ENCODE measurements at regions not wholly inside any gene's neighbourhood (a gene's known extent, or its start where the extent isn't known, plus 50 kb on each side); places are given as distances from the start of the nearest gene placed in this dataset.

- Mint-ChIP-seq H3K4me1 (no peaks in the 10 kb centered on the region), H3K27me3 (ENCODE audit: insufficient read depth, low read depth) (no peaks in the 10 kb centered on the region), H3K27ac (no peak overlapping the region), H3K9me3 (peaks cover 13% of the 10 kb centered on the region), H3K4me3 (no peak overlapping the region), H3K36me3 (no peaks in the 10 kb centered on the region)
- Histone ChIP-seq H3K9ac (no peak overlapping the region), H3K4me2 (no peak overlapping the region), H3K36me3 (no peaks in the 10 kb centered on the region), H3K27me3 (no peaks in the 10 kb centered on the region), H2AFZ (replicated peaks) (no peak overlapping the region), H3K79me2 (ENCODE audit: low read depth) (no peaks in the 10 kb centered on the region), H3K4me1 (no peaks in the 10 kb centered on the region), H3K9me3 (ENCODE audit: low read depth) (no peaks in the 10 kb centered on the region), H4K20me1 (ENCODE audit: low read depth) (no peaks in the 10 kb centered on the region), H3K4me3 (no peak overlapping the region), H3K27ac (no peak overlapping the region), H3F3A (ENCODE audit: low read depth) (no peaks in the 10 kb centered on the region)
- TF ChIP-seq EZH2 (IDR thresholded peaks at IDR 0.05) (no peak), EZH2phosphoT487 (IDR thresholded peaks at IDR 0.05) (no peak), CTCF (IDR thresholded peaks at IDR 0.05) (no peak)
- DNase-seq (ENCODE audit: low spot score) = no peak
These were observed 585.6 kb upstream of the RAB6C start for GRCh38 chr2:129393816-129394215.

- Histone ChIP-seq H3K79me2 (ENCODE audit: low read depth) (no peaks in the 10 kb centered on the region), H3F3A (ENCODE audit: low read depth) (no peaks in the 10 kb centered on the region), H3K4me1 (no peaks in the 10 kb centered on the region), H3K9me3 (ENCODE audit: low read depth) (no peaks in the 10 kb centered on the region), H3K36me3 (no peaks in the 10 kb centered on the region), H3K9ac (no peak overlapping the region), H3K27ac (no peak overlapping the region), H3K4me3 (no peak overlapping the region), H3K27me3 (no peaks in the 10 kb centered on the region), H2AFZ (replicated peaks) (no peak overlapping the region), H3K4me2 (no peak overlapping the region), H4K20me1 (ENCODE audit: low read depth) (no peaks in the 10 kb centered on the region)
- no peaks in the 10 kb centered on the region for H3K27me3 Mint-ChIP-seq (ENCODE audit: insufficient read depth, low read depth)
- H3K9me3 Mint-ChIP-seq = peaks cover 13% of the 10 kb centered on the region
- H3K4me1 Mint-ChIP-seq = peaks cover 3% of the 10 kb centered on the region
- peak; percentile 71 for DNase-seq (ENCODE audit: low spot score)
- TF ChIP-seq EZH2phosphoT487 (IDR thresholded peaks at IDR 0.05) = no peak
- TF ChIP-seq CTCF (IDR thresholded peaks at IDR 0.05) = peak; percentile 86
- H3K4me3 Mint-ChIP-seq = no peak overlapping the region
- H3K36me3 Mint-ChIP-seq = no peaks in the 10 kb centered on the region
- H3K27ac Mint-ChIP-seq = no peak overlapping the region
These were observed 582.4 kb upstream of the RAB6C start for GRCh38 chr2:129396980-129397599.

- H3K27me3 ChIP-seq = no peaks in the 10 kb centered on the region
- no peak for DNase-seq (ENCODE audit: low spot score)
- no peak overlapping the region for H3K27ac ChIP-seq
- no peaks in the 10 kb centered on the region for H3K36me3 ChIP-seq
- no peak overlapping the region for H3K27ac Mint-ChIP-seq
- no peaks in the 10 kb centered on the region for H3K4me1 ChIP-seq
- H3K9me3 Mint-ChIP-seq = no peaks in the 10 kb centered on the region
- H4K20me1 ChIP-seq (ENCODE audit: low read depth) = no peaks in the 10 kb centered on the region
- H3K9ac ChIP-seq = no peak overlapping the region
- H3F3A ChIP-seq (ENCODE audit: low read depth) = no peaks in the 10 kb centered on the region
- peak overlapping the region; percentile 14 for H2AFZ ChIP-seq (replicated peaks)
- no peak overlapping the region for H3K4me3 ChIP-seq
- H3K4me1 Mint-ChIP-seq = peaks cover 3% of the 10 kb centered on the region
- H3K4me3 Mint-ChIP-seq = no peak overlapping the region
- H3K27me3 Mint-ChIP-seq (ENCODE audit: insufficient read depth, low read depth) = no peaks in the 10 kb centered on the region
- H3K36me3 Mint-ChIP-seq = no peaks in the 10 kb centered on the region
- H3K9me3 ChIP-seq (ENCODE audit: low read depth) = no peaks in the 10 kb centered on the region
- H3K79me2 ChIP-seq (ENCODE audit: low read depth) = no peaks in the 10 kb centered on the region
- no peak overlapping the region for H3K4me2 ChIP-seq
- TF ChIP-seq EZH2 (IDR thresholded peaks at IDR 0.05) (no peak), CTCF (IDR thresholded peaks at IDR 0.05) (no peak), EZH2phosphoT487 (IDR thresholded peaks at IDR 0.05) (no peak)
These were observed 578.6 kb upstream of the RAB6C start for GRCh38 chr2:129400826-129401225.

Measured in neural progenitor cell (in vitro differentiated cells).